Ascending aorta (tissue), 2 donors: ENCODE measurements at regions not wholly inside any gene's neighbourhood (a gene's known extent, or its start where the extent isn't known, plus 50 kb on each side); places are given as distances from the start of the nearest gene placed in this dataset.

Experiments
- DNase-seq, 2 donors: peaks; one replicate each; pipeline ENCODE4 v3.0.0-alpha.2; 2019; ENCODE audit warnings: low spot score in 2 of 2
- H3K27ac ChIP-seq, 2 donors: fragments of 200-600 bp; sonication (generic); one replicate each; pipeline ENCODE4 v1.5.1; 2016 to 2017; ENCODE audit warnings: mild to moderate bottlenecking in 1 of 2
- H3K27me3 ChIP-seq: fragments of 200-600 bp; sonication (generic); one replicate; pipeline ENCODE4 v1.5.1; 2017
- H3K36me3 ChIP-seq, 2 donors: fragments of 200-600 bp; sonication (generic); one replicate each; pipeline ENCODE4 v1.5.1; 2016
- H3K4me1 ChIP-seq, 2 donors: fragments of 200-600 bp; sonication (generic); one replicate each; pipeline ENCODE4 v1.5.1; 2016 to 2017; ENCODE audit warnings: mild to moderate bottlenecking in 1 of 2
- H3K4me3 ChIP-seq, 2 donors: fragments of 200-600 bp; sonication (generic); one replicate each; pipeline ENCODE4 v1.5.1; 2016 to 2017; ENCODE audit warnings: mild to moderate bottlenecking in 1 of 2
- H3K9me3 ChIP-seq, 2 donors: fragments of 200-600 bp; sonication (generic); one replicate each; pipeline ENCODE4 v1.5.1; 2016
- CTCF ChIP-seq, 3 experiments: fragments of 200-600 bp in 2 of 3; fragments of 450-650 bp in 1 of 3; sonication (generic) in 2 of 3; IDR thresholded peaks; one replicate each; pipeline ENCODE4 v1.5.1; 2016 to 2019; ENCODE audit warnings: antibody characterized with exemption in 3 of 3, mild to moderate bottlenecking in 1 of 3, moderate library complexity in 1 of 3
- intact Hi-C: fragments of 100-400 bp; cut with DNase I; formaldehyde crosslinking; loops from one replicate; pipeline ENCODE4 v1.15.1; 2023

DNA sequence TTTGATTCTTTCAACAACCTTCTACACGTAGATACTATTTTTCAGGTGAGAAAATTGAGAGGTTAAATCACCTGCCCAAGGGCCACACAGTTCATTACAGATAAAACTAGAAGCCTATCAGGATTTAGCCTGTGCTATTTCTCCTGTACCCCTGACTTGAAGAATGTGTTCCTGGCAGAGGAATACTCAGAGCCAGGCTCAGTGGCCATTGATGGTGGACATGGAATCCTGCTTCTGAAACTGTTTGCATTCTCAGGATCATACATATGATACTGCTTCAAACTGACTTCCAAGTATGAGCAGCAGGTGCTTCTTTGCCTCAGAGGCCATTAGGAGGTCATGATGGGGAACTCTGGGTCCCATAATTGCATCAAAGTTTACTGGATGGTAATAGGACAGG lies 348.6 kb downstream of the ADRA2A start:
- H3K4me1 ChIP-seq: no peaks in the 10 kb centered on the region
- TF ChIP-seq CTCF (IDR thresholded peaks at IDR 0.05): no peak
- no peaks in the 10 kb centered on the region for H3K9me3 ChIP-seq
- H3K4me3 ChIP-seq: no peak overlapping the region
- no peak overlapping the region for H3K27ac ChIP-seq
- intact Hi-C loops: no loop called here
- H3K27me3 ChIP-seq: no peaks in the 10 kb centered on the region
- H3K36me3 ChIP-seq: no peaks in the 10 kb centered on the region
- DNase-seq: no peak

DNA sequence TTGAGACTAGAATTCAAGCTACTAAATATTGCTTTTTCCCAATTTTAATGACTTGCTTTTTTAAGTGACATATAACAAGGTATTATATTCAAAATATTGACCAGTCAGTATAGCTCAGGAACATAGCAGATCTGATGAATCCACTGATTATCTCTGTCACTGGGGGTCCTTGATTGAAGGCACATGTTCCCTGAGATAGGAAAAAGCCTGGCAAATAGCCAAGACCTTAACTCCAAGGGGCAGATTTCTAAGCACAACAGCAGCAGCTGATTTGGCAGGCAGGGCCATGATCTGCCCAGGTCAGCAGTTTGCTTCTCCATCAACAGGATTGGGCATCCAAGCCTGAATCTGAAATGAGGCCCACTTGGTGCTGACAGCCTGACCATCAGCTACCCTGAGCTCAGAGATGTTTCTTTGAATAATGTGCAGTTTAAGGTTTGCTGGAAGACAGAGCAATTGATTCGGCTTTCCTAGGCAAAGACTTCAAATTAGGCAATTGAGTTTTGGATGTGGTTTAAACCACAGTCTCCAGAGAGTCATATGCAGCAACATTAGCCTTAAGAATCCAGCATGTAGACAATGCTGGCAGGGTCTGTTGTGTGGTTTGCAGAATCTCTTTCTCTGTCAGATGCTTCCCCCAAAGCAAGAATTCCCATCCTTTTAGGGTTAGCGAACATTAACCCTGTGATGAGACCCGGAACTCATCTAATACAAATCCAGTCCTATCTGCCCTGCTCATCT lies 352.6 kb downstream of the ADRA2A start:
- no peaks in the 10 kb centered on the region for H3K27me3 ChIP-seq
- no peaks in the 10 kb centered on the region for H3K36me3 ChIP-seq
- TF ChIP-seq CTCF (IDR thresholded peaks at IDR 0.05): no peak
- H3K4me1 ChIP-seq: no peaks in the 10 kb centered on the region
- H3K27ac ChIP-seq: no peak overlapping the region
- no peaks in the 10 kb centered on the region for H3K9me3 ChIP-seq
- no peak overlapping the region for H3K4me3 ChIP-seq
- intact Hi-C loops: no loop called here
- no peak for DNase-seq

DNA sequence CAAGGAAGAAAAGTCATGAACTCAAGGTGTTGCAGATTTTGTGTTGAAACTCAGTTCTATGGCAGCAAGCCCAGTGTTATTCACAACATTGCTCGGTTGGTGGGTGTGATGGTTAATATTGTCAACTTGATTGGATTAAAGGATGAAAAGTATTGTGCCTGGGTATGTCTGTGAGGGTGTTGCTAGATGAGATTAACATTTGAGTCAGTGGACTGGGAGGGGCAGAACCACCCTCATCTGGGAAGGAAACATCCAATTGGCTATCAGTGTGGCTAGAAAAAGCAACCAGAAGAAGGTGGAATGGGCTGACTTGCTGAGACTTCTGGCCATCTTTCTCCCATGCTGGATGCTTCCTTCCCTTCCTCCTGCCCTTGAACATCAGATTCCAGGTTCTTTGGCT lies 353.2 kb downstream of the ADRA2A start:
- H3K4me1 ChIP-seq: no peaks in the 10 kb centered on the region
- intact Hi-C loops: no loop called here
- TF ChIP-seq CTCF (IDR thresholded peaks at IDR 0.05): no peak
- no peak overlapping the region for H3K27ac ChIP-seq
- H3K27me3 ChIP-seq: no peaks in the 10 kb centered on the region
- DNase-seq: no peak
- H3K4me3 ChIP-seq: no peak overlapping the region
- H3K36me3 ChIP-seq: no peaks in the 10 kb centered on the region
- H3K9me3 ChIP-seq: no peaks in the 10 kb centered on the region

- intact Hi-C loops: no loop called here
Measured at GRCh38 chr10:111432588-111432987, 355.8 kb downstream of the ADRA2A start.

DNA sequence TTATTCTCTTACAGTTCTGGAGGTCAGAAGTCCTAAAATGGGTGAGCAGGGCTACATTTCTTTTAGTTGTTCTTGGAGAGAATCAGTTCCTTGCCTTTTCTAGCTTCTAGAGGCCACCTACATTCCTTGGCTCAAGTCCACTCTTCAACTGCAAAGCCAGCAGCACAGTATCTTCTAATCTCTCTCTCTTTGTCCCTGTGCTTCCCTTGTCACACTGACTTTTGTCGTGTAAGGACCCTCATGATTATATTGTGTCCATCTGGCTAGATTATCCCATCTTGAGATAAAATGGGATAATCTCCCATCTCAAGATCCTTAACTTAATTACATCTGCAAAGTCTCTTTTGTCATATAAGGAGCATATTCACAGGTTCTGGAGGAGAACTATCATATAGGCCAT lies 359.0 kb downstream of the ADRA2A start:
- H3K4me1 ChIP-seq: no peaks in the 10 kb centered on the region
- no peak for DNase-seq
- no peak overlapping the region for H3K4me3 ChIP-seq
- no peak for TF ChIP-seq CTCF (IDR thresholded peaks at IDR 0.05)
- H3K27me3 ChIP-seq: no peaks in the 10 kb centered on the region
- no peaks in the 10 kb centered on the region for H3K36me3 ChIP-seq
- intact Hi-C loops: no loop called here
- H3K9me3 ChIP-seq: no peaks in the 10 kb centered on the region
- H3K27ac ChIP-seq: no peak overlapping the region

More at GRCh38 chr10:111432588-111432987, 355.8 kb downstream of the ADRA2A start:
- no peak for DNase-seq
- Histone ChIP-seq H3K4me3 (no peak overlapping the region), H3K27ac (no peak overlapping the region), H3K36me3 (no peaks in the 10 kb centered on the region), H3K27me3 (no peaks in the 10 kb centered on the region), H3K9me3 (no peaks in the 10 kb centered on the region), H3K4me1 (no peaks in the 10 kb centered on the region)
- no peak for TF ChIP-seq CTCF (IDR thresholded peaks at IDR 0.05)
